HepG2 (cell line): ENCODE measurements at regions not wholly inside any gene's neighbourhood (a gene's known extent, or its start where the extent isn't known, plus 50 kb on each side); places are given as distances from the start of the nearest gene placed in this dataset.

Experiments
- ATAC-seq: fragments of 200-7000 bp; cut with Tn5 transposase; 3 replicates; pipeline ENCODE4 v1.9.1; 2020; ENCODE audit warnings: mild to moderate bottlenecking, moderate library complexity
- BruUV-seq: library from RNA; stranded (reverse); fragments of 400-500 nt; replicated peaks from 2 replicates; lab custom pipeline; 2021; lab: Mats Ljungman, UMichigan
- CTCF ChIA-PET: fragments of 300-600 bp; formaldehyde crosslinking; extraction: SDS; loops from one replicate; lab custom pipeline; 2021; ENCODE audit warnings: low total read pairs, inconsistent platforms, low intra/inter-chr PET ratio; lab: Yijun Ruan, JAX
- POLR2A ChIA-PET: fragments of 350-600 bp; sonication (Branson Sonifier 250); formaldehyde crosslinking; loops from one replicate; lab custom pipeline; 2020; ENCODE audit warnings: antibody characterized with exemption, inconsistent platforms; lab: Yijun Ruan, JAX
- DNase-seq: peaks from one replicate; pipeline ENCODE4 v3.0.0-alpha.2; 2015; ENCODE audit warnings: low spot score
- FAIRE-seq: peaks from 3 replicates; lab custom pipeline; 2011; peaks lifted over from hg19 to GRCh38; lab: Jason Lieb, UNC
- H2AFZ ChIP-seq: one replicate; pipeline ENCODE4 v1.6.1; 2011; ENCODE audit warnings: low read length, inconsistent platforms
- H3K27ac ChIP-seq: fragments of 300-600 bp; 3 replicates; pipeline ENCODE4 v1.8.0; 2011; ENCODE audit warnings: mixed run types, mild to moderate bottlenecking, mixed read lengths, low read length, inconsistent platforms; ENCODE audit not compliant: insufficient read depth; ENCODE audit errors: extremely low read length
- H3K27me3 ChIP-seq, 2 experiments: fragments of 200-600 bp in 1 of 2; 2 replicates in 1 of 2; 3 replicates in 1 of 2; pipeline versions ENCODE4 v1.6.0 to v1.8.0; 2011; ENCODE audit warnings: low read length in 2 of 2, mild to moderate bottlenecking in 2 of 2, moderate library complexity in 2 of 2, inconsistent platforms in 1 of 2; ENCODE audit not compliant: insufficient read depth in 2 of 2, control insufficient read depth in 1 of 2
- H3K36me3 ChIP-seq, 2 experiments: fragments of 200-600 bp in 1 of 2; replicated peaks in 1 of 2; 2 replicates in 1 of 2; 3 replicates in 1 of 2; pipeline versions ENCODE4 v1.5.1 to v1.8.0; 2011; ENCODE audit warnings: low read length in 2 of 2, inconsistent platforms in 1 of 2; ENCODE audit not compliant: insufficient read depth in 2 of 2, control insufficient read depth in 1 of 2
- H3K4me1 ChIP-seq: 2 replicates; pipeline ENCODE4 v1.5.1; 2012; ENCODE audit warnings: low read length, inconsistent platforms; ENCODE audit not compliant: insufficient read depth
- H3K4me2 ChIP-seq: 2 replicates; pipeline ENCODE4 v1.6.0; 2011; ENCODE audit warnings: low read depth, low read length, inconsistent platforms
- H3K4me3 ChIP-seq, 3 experiments: fragments of 200-600 bp in 1 of 3; sonication (generic), shearing (Covaris generic) in 1 of 3; replicated peaks in 1 of 3; 2 replicates each; pipeline ENCODE4 v1.5.1; 2011 to 2016; ENCODE audit warnings: low read length in 3 of 3, inconsistent platforms in 2 of 3, low read depth in 2 of 3, mild to moderate bottlenecking in 2 of 3, control low read depth in 1 of 3, mixed read lengths in 1 of 3; ENCODE audit not compliant: insufficient read depth in 1 of 3
- H3K79me2 ChIP-seq: one replicate; pipeline ENCODE4 v1.6.1; 2011; ENCODE audit warnings: low read length, inconsistent platforms; ENCODE audit not compliant: insufficient read depth
- H3K9ac ChIP-seq: 2 replicates; pipeline ENCODE4 v1.6.0; 2011; ENCODE audit warnings: mild to moderate bottlenecking, low read depth, low read length, inconsistent platforms; ENCODE audit not compliant: insufficient read depth
- H3K9me3 ChIP-seq: 2 replicates; pipeline ENCODE4 v1.5.1; 2012; ENCODE audit warnings: mild to moderate bottlenecking, low read length
- H4K20me1 ChIP-seq: 2 replicates; pipeline ENCODE4 v1.6.0; 2011; ENCODE audit warnings: inconsistent platforms, mild to moderate bottlenecking, low read length, moderate library complexity; ENCODE audit not compliant: insufficient read depth
- HES4 ChIP-seq: sonication (generic); formaldehyde crosslinking; IDR thresholded peaks from 2 replicates; pipeline ENCODE4 v1.9.0; 2021; ENCODE audit warnings: mild to moderate bottlenecking, missing genetic modification reagents, borderline replicate concordance
- HMGA1 ChIP-seq: sonication (generic); formaldehyde crosslinking; conservative IDR thresholded peaks from 2 replicates; pipeline ENCODE4 v1.4.0; 2020; ENCODE audit warnings: missing genetic modification reagents
- HNRNPL ChIP-seq: fragments of 200-400 bp; formaldehyde crosslinking; IDR thresholded peaks from 2 replicates; pipeline ENCODE4 v1.6.1; 2017; ENCODE audit warnings: mild to moderate bottlenecking, low read depth, low read length
- IKZF4 ChIP-seq: sonication (generic); formaldehyde crosslinking; IDR thresholded peaks from 2 replicates; pipeline ENCODE4 v1.5.1; 2020; ENCODE audit warnings: borderline replicate concordance, mild to moderate bottlenecking, low read depth, missing genetic modification reagents; ENCODE audit errors: not compliant biosample characterization
- ISL2 ChIP-seq: sonication (generic); formaldehyde crosslinking; IDR thresholded peaks from 2 replicates; pipeline ENCODE4 v1.5.0; 2020; ENCODE audit warnings: missing genetic modification reagents
- MEF2D ChIP-seq: sonication (generic); formaldehyde crosslinking; IDR thresholded peaks from 2 replicates; pipeline ENCODE4 v1.5.1; 2020; ENCODE audit warnings: mild to moderate bottlenecking, missing genetic modification reagents
- RBFOX2 ChIP-seq: fragments of 200-400 bp; formaldehyde crosslinking; IDR thresholded peaks from 2 replicates; pipeline ENCODE4 v1.6.1; 2017; ENCODE audit warnings: low read depth, mild to moderate bottlenecking, low read length
- SOX6 ChIP-seq, 2 experiments: fragments of 450-650 bp in 1 of 2; sonication (generic) in 1 of 2; formaldehyde crosslinking in 1 of 2; IDR thresholded peaks; 2 replicates each; pipeline versions ENCODE4 v1.4.0 to v1.6.1; 2017 to 2020; ENCODE audit warnings: antibody characterized with exemption in 1 of 2, mild to moderate bottlenecking in 1 of 2, missing genetic modification reagents in 1 of 2
- ZBTB38 ChIP-seq: sonication (generic); formaldehyde crosslinking; IDR thresholded peaks from 2 replicates; pipeline ENCODE4 v1.5.1; 2020; ENCODE audit warnings: mild to moderate bottlenecking, missing genetic modification reagents
- ZFP62 ChIP-seq: sonication (generic); formaldehyde crosslinking; IDR thresholded peaks from 2 replicates; pipeline ENCODE4 v1.4.0; 2020; ENCODE audit warnings: missing genetic modification reagents
- ZNF224 ChIP-seq: sonication (generic); formaldehyde crosslinking; IDR thresholded peaks from 2 replicates; pipeline ENCODE4 v1.5.0; 2020; ENCODE audit warnings: mild to moderate bottlenecking, missing genetic modification reagents
- ZNF3 ChIP-seq: IDR thresholded peaks from 2 replicates; pipeline ENCODE4 v1.7.0; 2017; ENCODE audit warnings: inconsistent platforms
- ZNF792 ChIP-seq: IDR thresholded peaks from 2 replicates; pipeline ENCODE4 v1.6.1; 2016
- ZSCAN20 ChIP-seq: sonication (generic); formaldehyde crosslinking; IDR thresholded peaks from 2 replicates; pipeline ENCODE4 v1.4.0; 2020; ENCODE audit warnings: missing genetic modification reagents, mild to moderate bottlenecking, borderline replicate concordance
- ZSCAN9 ChIP-seq: IDR thresholded peaks from 2 replicates; pipeline ENCODE4 v1.6.1; 2016; ENCODE audit warnings: borderline replicate concordance
- WGBS: methylation state at CpG from one replicate; pipeline ENCODE4 v1.1.6; 2017; ENCODE audit warnings: low lambda C conversion rate; 5-methylcytosine and 5-hydroxymethylcytosine counted together
- in situ Hi-C: cut with HindIII; loops from 2 replicates; pipeline ENCODE4 v1.10.0; 2017; ENCODE audit warnings: low pct_unique_long_range_greater_than_20kb; ENCODE audit not compliant: extremely low pct_ligation_motif_present
- intact Hi-C: fragments of 100-400 bp; cut with micrococcal nuclease; formaldehyde crosslinking; loops from one replicate; pipeline ENCODE4 v1.10.0; 2022; ENCODE audit not compliant: unreplicated experiment
- TF ChIP-seq, protein P1 (sequence below): sonication (generic); formaldehyde crosslinking; IDR thresholded peaks from 2 replicates; pipeline ENCODE4 v1.4.0; 2020; ENCODE audit warnings: mild to moderate bottlenecking, missing genetic modification reagents
- TF ChIP-seq, protein P2 (sequence below): sonication (generic); formaldehyde crosslinking; IDR thresholded peaks from 2 replicates; pipeline ENCODE4 v1.5.1; 2020; ENCODE audit warnings: mild to moderate bottlenecking, missing genetic modification reagents, borderline replicate concordance

DNA sequence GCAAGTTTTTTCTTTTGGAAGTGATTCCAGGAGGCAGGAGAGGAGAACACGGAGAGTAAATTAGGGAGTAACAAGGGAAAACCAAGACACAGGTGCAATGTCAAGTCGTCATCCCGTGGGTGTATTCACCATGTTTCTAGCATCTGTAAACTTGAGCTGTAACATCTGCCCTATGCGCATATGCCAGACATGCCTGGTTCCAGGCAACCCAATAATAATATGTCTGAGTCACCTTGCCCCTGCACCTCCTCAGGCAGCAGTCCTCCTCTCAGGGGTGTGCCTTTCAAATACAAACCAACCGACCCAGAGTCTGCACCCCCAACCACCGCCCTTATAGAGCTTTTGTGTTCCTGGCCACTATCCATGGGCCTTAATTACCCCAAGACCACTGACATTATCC is 107.0 kb upstream of the PDE1C start (continued):
- no peak for TF ChIP-seq MEF2D (CRISPR knock-in tag)
- TF ChIP-seq ZSCAN20 (CRISPR knock-in tag): no peak

DNA sequence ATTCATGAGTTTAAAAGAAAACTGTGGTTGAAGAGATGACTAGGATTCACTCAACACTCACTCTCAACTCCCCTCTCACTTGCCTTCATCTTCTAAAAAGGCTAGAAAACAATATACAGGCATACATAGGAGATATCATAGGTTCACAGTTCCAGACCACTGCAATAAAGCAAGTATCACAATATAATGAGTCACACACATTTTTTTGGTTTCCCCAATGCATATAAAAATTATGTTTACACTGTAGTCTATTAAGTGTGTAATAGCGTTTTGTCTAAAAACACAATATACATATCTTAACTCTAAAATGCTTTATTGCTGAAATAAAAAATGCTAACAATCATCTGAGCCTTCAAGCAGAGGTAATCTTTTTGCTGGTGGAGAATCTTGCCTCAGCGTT is 104.9 kb upstream of the PDE1C start:
- Histone ChIP-seq H3K9ac (no peak overlapping the region), H3K27ac (no peak overlapping the region), H3K9me3 (no peaks in the 10 kb centered on the region), H4K20me1 (no peaks in the 10 kb centered on the region), H3K27me3 (0 out of 5 replicates have a peak, but pooled peaks cover 0 to 1% of the 10 kb centered on the region in 2 experiments), H3K79me2 (no peaks in the 10 kb centered on the region), H3K4me1 (no peaks in the 10 kb centered on the region), H2AFZ (no peak overlapping the region), H3K4me2 (no peak overlapping the region), H3K4me3 (no peak overlapping the region), H3K36me3 (no peaks in the 10 kb centered on the region)
- POLR2A ChIA-PET: no interaction called here
- in situ Hi-C loops: no loop called here
- no TSS peak for BruUV-seq
- 26% methylated on average over 2 of the region's 2 CpGs for WGBS
- no peak for ATAC-seq
- CTCF ChIA-PET: no interaction called here
- no peak for DNase-seq
- intact Hi-C loops: no loop called here
- no peak for FAIRE-seq
- no peak for TF ChIP-seq SOX6 (IDR thresholded peaks at IDR 0.05)
- TF ChIP-seq SOX6 (CRISPR knock-in tag; IDR thresholded peaks at IDR 0.05): no peak
- TF ChIP-seq ZNF3: no peak
- TF ChIP-seq ZNF792 (CRISPR knock-in tag): no peak
- TF ChIP-seq, protein P1, sequence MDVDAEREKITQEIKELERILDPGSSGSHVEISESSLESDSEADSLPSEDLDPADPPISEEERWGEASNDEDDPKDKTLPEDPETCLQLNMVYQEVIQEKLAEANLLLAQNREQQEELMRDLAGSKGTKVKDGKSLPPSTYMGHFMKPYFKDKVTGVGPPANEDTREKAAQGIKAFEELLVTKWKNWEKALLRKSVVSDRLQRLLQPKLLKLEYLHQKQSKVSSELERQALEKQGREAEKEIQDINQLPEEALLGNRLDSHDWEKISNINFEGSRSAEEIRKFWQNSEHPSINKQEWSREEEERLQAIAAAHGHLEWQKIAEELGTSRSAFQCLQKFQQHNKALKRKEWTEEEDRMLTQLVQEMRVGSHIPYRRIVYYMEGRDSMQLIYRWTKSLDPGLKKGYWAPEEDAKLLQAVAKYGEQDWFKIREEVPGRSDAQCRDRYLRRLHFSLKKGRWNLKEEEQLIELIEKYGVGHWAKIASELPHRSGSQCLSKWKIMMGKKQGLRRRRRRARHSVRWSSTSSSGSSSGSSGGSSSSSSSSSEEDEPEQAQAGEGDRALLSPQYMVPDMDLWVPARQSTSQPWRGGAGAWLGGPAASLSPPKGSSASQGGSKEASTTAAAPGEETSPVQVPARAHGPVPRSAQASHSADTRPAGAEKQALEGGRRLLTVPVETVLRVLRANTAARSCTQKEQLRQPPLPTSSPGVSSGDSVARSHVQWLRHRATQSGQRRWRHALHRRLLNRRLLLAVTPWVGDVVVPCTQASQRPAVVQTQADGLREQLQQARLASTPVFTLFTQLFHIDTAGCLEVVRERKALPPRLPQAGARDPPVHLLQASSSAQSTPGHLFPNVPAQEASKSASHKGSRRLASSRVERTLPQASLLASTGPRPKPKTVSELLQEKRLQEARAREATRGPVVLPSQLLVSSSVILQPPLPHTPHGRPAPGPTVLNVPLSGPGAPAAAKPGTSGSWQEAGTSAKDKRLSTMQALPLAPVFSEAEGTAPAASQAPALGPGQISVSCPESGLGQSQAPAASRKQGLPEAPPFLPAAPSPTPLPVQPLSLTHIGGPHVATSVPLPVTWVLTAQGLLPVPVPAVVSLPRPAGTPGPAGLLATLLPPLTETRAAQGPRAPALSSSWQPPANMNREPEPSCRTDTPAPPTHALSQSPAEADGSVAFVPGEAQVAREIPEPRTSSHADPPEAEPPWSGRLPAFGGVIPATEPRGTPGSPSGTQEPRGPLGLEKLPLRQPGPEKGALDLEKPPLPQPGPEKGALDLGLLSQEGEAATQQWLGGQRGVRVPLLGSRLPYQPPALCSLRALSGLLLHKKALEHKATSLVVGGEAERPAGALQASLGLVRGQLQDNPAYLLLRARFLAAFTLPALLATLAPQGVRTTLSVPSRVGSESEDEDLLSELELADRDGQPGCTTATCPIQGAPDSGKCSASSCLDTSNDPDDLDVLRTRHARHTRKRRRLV (CRISPR knock-in tag): no peak
- no peak for TF ChIP-seq ZNF224 (CRISPR knock-in tag)
- no peak for TF ChIP-seq ZFP62 (CRISPR knock-in tag)
- no peak for TF ChIP-seq IKZF4
- TF ChIP-seq ZBTB38 (CRISPR knock-in tag): no peak
- no peak for TF ChIP-seq RBFOX2
- TF ChIP-seq, protein P2, sequence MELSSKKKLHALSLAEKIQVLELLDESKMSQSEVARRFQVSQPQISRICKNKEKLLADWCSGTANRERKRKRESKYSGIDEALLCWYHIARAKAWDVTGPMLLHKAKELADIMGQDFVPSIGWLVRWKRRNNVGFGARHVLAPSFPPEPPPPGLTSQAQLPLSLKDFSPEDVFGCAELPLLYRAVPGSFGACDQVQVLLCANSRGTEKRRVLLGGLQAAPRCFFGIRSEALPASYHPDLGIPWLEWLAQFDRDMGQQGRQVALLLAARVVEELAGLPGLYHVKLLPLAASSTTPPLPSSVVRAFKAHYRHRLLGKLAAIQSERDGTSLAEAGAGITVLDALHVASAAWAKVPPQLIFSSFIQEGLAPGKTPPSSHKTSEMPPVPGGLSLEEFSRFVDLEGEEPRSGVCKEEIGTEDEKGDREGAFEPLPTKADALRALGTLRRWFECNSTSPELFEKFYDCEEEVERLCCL: no peak
- TF ChIP-seq ISL2 (CRISPR knock-in tag): no peak
- TF ChIP-seq HMGA1 (CRISPR knock-in tag): no peak
- no peak for TF ChIP-seq ZSCAN9 (CRISPR knock-in tag)
- TF ChIP-seq HNRNPL: no peak
- no peak for TF ChIP-seq HES4 (CRISPR knock-in tag)
